ENCODE measurements at regions not wholly inside any gene's neighbourhood (a gene's known extent, or its start where the extent isn't known, plus 50 kb on each side); places are given as distances from the start of the nearest gene placed in this dataset.

DNA sequence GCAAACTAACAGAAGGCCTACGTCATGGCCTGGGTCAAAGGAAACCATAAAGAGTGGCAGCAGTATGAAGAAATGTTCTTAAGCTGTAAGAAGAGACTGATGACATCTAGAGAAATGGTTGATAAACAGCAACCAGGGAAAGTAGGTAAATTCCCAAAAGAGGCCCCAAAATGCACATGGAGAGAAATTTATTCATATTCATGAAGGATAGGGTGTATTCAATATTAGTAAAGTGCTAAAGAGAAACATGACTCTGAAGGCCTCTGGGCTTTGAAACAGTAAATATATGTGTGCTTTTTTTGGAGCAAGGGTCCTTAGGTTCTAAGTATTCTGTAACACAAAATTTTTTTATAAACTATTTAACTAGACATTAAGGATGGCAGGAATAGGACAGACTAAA, 149.7 kb upstream of the GRIA1 start:
- intact Hi-C loops (cut with DNase I), result no loop called here
- WGBS, result 85% methylated on average over 1 of the region's 1 CpG
- H3K4me3 ChIP-seq, result no peak overlapping the region
- H3K4me1 ChIP-seq (replicated peaks), result no peaks in the 10 kb centered on the region
- no peak for DNase-seq (ENCODE audit: low spot score)
- no peak for TF ChIP-seq POLR2AphosphoS5 (IDR thresholded peaks at IDR 0.05)
- TF ChIP-seq POLR2A (IDR thresholded peaks at IDR 0.05), result no peak
- TF ChIP-seq, protein P1, sequence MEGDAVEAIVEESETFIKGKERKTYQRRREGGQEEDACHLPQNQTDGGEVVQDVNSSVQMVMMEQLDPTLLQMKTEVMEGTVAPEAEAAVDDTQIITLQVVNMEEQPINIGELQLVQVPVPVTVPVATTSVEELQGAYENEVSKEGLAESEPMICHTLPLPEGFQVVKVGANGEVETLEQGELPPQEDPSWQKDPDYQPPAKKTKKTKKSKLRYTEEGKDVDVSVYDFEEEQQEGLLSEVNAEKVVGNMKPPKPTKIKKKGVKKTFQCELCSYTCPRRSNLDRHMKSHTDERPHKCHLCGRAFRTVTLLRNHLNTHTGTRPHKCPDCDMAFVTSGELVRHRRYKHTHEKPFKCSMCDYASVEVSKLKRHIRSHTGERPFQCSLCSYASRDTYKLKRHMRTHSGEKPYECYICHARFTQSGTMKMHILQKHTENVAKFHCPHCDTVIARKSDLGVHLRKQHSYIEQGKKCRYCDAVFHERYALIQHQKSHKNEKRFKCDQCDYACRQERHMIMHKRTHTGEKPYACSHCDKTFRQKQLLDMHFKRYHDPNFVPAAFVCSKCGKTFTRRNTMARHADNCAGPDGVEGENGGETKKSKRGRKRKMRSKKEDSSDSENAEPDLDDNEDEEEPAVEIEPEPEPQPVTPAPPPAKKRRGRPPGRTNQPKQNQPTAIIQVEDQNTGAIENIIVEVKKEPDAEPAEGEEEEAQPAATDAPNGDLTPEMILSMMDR (IDR thresholded peaks at IDR 0.05), result no peak
- no peaks in the 10 kb centered on the region for H3K27me3 ChIP-seq (replicated peaks; ENCODE audit: insufficient read depth)
- H3K36me3 ChIP-seq, result no peaks in the 10 kb centered on the region
- H3K27ac ChIP-seq, result no peak overlapping the region
- H3K9me3 ChIP-seq, result no peaks in the 10 kb centered on the region

DNA sequence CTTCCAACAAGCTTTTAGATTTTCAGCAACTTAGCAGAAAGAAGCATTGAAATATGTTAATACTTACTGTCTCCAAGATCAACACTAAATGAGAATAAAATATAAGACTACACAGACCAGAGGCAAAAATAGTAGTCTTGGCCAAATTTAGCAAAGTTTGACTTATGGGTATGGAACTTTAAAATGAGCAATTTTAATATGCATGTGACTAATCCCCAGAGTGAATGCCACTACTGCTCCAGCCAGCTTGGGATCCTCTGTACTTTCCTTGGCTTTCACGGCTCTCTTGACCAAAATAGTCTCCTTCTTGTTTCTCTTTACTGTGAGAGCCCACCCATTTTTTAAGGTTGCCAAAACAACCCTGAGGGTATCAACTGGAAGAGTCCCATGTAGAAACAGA, 148.0 kb upstream of the GRIA1 start:
- H3K4me1 ChIP-seq (replicated peaks), result no peaks in the 10 kb centered on the region
- no peaks in the 10 kb centered on the region for H3K27me3 ChIP-seq (replicated peaks; ENCODE audit: insufficient read depth)
- intact Hi-C loops (cut with DNase I), result no loop called here
- no peak for DNase-seq (ENCODE audit: low spot score)
- TF ChIP-seq POLR2AphosphoS5 (IDR thresholded peaks at IDR 0.05), result no peak
- no peak for TF ChIP-seq POLR2A (IDR thresholded peaks at IDR 0.05)
- TF ChIP-seq, protein P1 (IDR thresholded peaks at IDR 0.05), result no peak
- H3K9me3 ChIP-seq, result no peaks in the 10 kb centered on the region
- no peaks in the 10 kb centered on the region for H3K36me3 ChIP-seq
- H3K27ac ChIP-seq, result no peak overlapping the region
- WGBS, result 76% methylated on average over 1 of the region's 1 CpG
- H3K4me3 ChIP-seq, result no peak overlapping the region

DNA sequence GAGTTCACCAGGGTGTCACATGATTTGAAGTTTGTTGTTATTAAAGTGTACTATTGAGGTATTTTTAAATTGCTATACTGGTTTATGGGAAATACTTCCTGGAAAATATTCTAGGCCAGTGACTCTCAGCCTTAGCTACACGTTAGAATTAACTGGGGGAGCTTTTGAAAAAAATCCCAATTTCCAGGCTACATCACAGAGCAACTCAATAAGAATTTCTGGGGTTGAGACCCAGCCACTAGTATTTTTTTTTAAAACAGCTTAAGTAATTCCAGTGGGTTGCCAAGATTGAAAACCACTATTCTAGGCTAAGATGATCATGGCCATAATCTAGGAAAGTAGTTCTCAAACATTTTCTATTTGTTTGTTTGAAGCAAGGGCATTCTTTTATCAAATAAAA, 142.9 kb upstream of the GRIA1 start:
- no peaks in the 10 kb centered on the region for H3K36me3 ChIP-seq
- no peak overlapping the region for H3K27ac ChIP-seq
- intact Hi-C loops (cut with DNase I), result no loop called here
- DNase-seq (ENCODE audit: low spot score), result no peak
- H3K4me1 ChIP-seq (replicated peaks), result no peaks in the 10 kb centered on the region
- TF ChIP-seq, protein P1 (IDR thresholded peaks at IDR 0.05), result no peak
- TF ChIP-seq POLR2A (IDR thresholded peaks at IDR 0.05) (no peak), POLR2AphosphoS5 (IDR thresholded peaks at IDR 0.05) (no peak)
- no peaks in the 10 kb centered on the region for H3K9me3 ChIP-seq
- WGBS, result 39% methylated on average over 1 of the region's 1 CpG
- H3K4me3 ChIP-seq, result no peak overlapping the region
- no peaks in the 10 kb centered on the region for H3K27me3 ChIP-seq (replicated peaks; ENCODE audit: insufficient read depth)

DNA sequence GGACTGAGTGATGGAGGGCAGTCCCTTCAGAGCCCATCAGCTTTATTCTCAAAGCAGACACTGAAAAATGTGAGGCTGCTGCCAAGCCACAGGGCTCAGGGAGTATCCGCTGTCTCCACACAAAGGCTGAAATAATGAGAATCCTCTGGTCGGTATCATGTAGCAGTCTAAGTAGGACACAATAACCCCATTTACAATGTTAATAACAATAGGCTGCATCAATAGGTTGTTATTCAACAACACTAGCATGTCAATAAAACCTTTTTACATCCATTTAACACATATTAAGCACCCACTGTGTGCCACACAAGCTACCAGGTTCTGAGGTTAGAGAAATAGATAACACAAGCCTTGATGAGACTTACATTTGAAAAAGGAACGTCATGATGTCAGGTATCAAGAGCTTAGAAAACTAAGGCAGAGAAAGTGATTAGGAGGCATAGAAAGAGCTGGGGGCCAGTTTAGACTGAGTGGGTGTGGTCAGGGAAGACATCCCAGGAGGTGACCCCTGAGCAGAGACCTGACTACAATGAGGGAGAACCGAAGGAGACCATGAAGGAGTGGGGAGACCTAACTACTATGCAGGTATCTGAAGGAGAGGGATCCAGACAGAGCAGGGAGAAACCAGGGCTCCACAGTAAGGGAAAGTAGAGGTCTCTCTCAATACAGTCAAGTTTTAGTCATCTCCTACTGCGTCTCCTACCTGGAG, 140.1 kb upstream of the GRIA1 start:
- no peak for DNase-seq (ENCODE audit: low spot score)
- intact Hi-C loops (cut with DNase I), result no loop called here
- H3K36me3 ChIP-seq, result no peaks in the 10 kb centered on the region
- H3K27ac ChIP-seq, result no peak overlapping the region
- WGBS, result 39% methylated on average over 5 of the region's 5 CpGs
- H3K4me3 ChIP-seq, result no peak overlapping the region
- H3K27me3 ChIP-seq (replicated peaks; ENCODE audit: insufficient read depth), result no peaks in the 10 kb centered on the region
- no peaks in the 10 kb centered on the region for H3K9me3 ChIP-seq
- no peak for TF ChIP-seq POLR2A (IDR thresholded peaks at IDR 0.05)
- no peak for TF ChIP-seq POLR2AphosphoS5 (IDR thresholded peaks at IDR 0.05)
- TF ChIP-seq, protein P1 (IDR thresholded peaks at IDR 0.05), result no peak
- H3K4me1 ChIP-seq (replicated peaks), result no peaks in the 10 kb centered on the region

DNA sequence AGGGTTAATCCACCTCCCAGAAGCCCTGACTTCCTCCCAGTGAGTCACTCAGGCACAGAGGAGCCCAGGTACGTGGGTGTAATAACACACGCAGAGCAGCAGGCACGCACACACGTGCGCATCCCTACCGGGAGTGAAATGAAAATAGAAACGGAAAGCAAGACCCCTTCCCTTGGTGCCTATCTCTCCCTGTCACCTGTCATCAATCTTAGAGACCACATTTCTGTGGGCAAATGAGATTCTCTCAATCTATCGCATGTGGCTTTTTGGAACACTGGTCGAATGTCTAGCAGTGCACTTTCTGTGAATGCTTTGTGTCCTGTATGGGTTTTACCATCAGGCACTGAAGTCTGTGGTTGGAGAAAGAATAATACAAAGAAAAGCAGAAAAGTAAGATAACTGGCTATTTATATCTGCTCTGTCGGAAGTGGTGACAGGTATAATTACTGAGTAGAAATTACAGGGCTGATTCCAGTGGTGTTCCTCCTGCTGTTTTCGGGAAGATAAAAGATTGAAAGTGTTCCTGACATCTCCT, 137.7 kb upstream of the GRIA1 start:
- DNase-seq (ENCODE audit: low spot score), result no peak
- WGBS, result 23% methylated on average over 11 of the region's 11 CpGs

More for the DNA sequence above, 137.7 kb upstream of the GRIA1 start:
- H3K4me1 ChIP-seq (replicated peaks), result no peaks in the 10 kb centered on the region
- no peak overlapping the region for H3K4me3 ChIP-seq
- H3K27me3 ChIP-seq (replicated peaks; ENCODE audit: insufficient read depth), result no peaks in the 10 kb centered on the region
- no peaks in the 10 kb centered on the region for H3K36me3 ChIP-seq
- intact Hi-C loops (cut with DNase I), result no loop called here
- no peak overlapping the region for H3K27ac ChIP-seq
- TF ChIP-seq POLR2A (IDR thresholded peaks at IDR 0.05), result no peak
- TF ChIP-seq, protein P1 (IDR thresholded peaks at IDR 0.05), result no peak
- TF ChIP-seq POLR2AphosphoS5 (IDR thresholded peaks at IDR 0.05), result no peak
- no peaks in the 10 kb centered on the region for H3K9me3 ChIP-seq
